Midbrain (tissue), 1 donor: ENCODE measurements at regions not wholly inside any gene's neighbourhood (a gene's known extent, or its start where the extent isn't known, plus 50 kb on each side); places are given as distances from the start of the nearest gene placed in this dataset.

Experiments
- DNase-seq: peaks from one replicate; lab custom pipeline; 2025; lab: John Stamatoyannopoulos, UW

DNA sequence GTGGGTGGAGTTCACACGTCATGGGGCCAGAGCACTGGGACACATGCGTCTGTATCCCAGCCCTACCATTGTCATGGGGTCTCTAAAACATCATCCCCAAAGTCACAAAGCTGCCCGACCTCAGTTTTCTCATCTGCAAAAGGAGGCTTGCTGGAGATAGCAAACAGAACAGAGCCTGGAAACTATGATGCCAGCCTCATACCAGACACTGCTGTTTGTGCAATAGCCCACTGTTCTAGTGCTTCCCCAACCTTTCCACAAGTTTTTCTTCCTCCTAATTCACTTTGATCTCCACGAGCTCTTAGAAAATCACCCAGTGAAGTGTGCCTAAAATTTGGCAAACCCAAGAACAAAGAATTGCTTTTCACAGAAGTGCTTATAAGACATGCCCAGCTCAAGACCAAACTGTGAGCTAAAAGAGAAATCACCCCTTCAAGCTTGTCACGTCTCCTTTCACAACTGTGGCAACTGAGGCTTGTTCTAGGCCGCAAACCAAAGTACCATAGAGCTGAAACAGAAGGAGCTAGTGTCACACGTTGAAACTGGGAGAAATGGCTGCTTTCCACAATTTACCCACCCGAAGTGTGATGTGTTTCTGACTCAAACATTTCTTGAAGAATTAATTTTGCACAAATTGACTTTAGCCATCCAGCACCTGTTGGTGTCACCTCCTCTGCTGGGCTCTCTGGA lies 162.7 kb upstream of the ID2 start:
- no peak for DNase-seq

DNA sequence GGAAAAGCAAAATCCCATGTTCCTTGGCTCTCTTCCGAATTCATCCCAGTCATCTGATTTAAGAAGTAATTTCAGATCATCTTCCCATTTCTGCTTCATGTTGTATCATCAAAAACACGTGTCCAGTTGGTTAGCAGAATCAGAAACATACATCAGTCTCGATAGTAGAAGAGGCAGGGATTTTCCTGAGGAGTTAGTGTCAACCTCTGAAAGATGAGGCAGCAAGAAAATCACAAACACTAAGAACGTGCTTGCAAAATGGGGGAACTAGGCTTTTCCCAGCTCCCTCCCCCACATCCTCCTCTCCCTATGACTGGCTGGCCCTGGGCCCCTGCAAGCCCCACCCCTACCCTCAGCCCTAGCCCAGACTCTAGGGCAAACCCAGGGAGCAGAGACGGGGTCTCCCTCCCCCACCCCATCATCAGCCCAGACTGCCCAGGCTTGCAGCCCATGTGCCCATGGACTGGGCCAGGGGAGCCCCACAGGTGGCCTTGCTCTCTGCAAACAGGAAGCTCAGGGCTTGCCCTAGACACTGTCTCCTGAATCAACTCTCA lies 161.0 kb upstream of the ID2 start:
- DNase-seq = no peak

DNA sequence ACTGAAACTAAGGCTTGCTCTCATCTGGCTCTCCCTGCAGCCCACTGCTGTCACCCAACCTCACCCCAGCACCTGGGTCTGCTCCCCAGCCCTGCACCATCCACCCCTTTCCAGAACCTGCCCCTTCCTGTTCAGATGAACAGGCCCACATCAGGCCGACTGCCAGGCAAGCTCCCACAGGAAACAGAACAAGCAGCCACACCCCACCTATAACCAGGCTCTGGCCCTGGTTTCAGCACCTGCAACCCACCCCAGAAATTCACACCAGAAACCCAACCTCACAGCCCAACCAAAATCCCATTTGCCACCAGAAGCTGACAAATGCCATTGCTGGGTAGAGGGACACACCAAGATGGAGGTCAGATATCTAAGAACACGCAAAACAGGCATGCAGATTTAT lies 159.2 kb upstream of the ID2 start:
- DNase-seq = no peak

DNA sequence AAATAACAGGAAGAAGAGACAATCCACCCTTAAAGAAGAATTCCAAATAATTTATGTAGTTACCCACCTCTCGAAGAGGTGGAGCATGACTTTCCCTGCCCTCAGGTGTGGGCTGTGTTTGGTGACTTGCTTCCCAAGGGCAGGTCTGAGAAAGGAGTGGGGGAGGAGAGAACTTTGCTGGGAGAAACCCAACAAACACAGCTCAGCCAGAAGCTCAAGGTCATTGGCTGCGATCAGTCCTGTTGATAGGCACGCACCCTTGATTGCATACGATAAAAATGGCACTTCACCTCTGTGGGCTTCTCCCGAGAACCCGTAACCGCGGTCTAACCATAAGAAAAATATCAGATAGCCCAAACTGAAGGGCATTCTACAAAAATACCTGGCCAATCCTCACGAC lies 157.5 kb upstream of the ID2 start:
- DNase-seq = no peak

DNA sequence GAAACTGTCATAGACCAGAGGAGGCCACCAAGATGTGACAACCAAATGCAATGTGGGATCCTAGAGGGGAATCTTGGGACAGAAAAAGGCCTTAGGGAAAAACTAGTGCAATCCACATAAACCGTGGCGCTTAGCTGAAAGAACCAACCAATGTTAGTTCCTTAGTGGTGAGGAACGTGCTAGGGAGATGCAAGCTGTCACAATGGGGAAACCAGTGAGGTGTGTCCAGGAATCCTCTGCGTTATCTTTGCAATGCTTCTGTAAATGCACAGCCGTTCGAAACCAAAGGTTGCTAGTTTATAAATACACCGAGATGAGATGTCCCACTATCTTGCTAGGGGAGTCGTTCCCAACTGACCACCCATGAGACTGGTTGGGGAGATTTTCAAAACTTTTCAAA lies 157.0 kb upstream of the ID2 start:
- DNase-seq = no peak

DNA sequence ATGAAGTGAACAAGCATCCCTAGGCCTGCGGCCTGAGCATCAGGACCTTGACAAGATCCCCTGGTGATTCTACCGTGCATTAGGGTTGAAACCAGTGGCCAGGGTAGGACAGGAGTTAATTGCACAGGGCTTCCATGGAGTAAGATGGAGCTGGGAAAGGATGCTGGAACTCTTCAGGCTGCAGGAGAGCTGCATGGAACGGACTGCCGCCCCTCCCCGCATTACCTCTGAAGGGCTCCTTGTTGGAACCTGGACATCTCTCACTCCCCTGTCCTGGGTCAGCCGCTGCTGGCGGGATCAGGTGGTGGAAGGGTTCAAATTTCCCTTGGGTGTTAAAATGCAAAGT lies 156.6 kb upstream of the ID2 start:
- no peak for DNase-seq

DNA sequence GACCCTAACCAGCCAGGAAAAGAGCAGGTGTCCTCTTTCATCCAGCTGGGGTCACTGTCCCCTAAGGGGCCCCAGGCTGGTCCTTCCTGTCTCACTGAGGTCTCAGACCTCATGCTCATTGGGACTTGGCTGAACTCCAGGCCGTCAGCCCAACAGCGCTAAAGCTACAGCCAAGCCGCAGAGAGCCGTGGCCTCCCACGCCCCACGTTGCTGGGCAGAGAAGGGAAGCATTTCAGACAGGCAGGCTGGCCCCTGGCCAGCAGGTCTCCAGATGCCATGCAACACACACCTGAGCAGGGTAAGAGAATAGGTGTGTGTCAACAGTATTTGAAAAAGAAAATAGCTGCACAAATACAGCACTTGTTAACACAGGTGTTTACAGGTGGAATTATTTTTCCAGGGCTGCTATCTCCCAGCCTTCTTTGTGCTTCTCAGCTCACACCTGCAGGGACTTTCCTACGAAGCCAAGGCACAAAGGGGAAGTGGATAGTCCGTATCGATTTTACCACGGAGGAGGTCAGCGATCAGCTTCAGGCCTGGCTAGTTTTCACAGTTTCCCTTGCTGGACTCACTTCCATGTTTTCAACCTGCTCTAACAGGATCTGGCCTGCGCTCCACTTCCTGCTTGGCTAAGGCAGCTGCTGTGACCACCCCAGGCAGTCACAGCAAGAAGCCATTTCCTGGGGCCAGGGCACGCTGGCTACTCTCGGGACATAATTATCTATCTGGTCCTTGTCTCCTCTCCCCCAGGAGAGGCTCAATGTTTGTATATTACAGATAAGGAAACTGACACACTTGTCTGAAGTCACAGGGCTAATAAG lies 156.1 kb upstream of the ID2 start:
- peak; percentile 67 for DNase-seq

DNA sequence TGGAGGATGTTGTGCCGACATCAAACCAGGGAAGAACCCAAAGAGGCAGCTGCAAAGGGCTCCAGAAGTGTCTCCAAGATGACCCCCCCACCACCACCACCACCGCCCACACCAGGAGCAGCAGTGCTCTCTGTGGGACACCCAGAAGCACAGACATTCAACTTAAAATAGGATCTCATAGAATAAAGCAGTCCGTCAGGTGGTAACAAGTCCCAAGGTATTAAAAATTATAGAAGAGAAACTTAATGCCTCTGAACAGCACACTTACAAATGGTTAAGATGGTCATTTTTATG lies 155.5 kb upstream of the ID2 start:
- no peak for DNase-seq

DNA sequence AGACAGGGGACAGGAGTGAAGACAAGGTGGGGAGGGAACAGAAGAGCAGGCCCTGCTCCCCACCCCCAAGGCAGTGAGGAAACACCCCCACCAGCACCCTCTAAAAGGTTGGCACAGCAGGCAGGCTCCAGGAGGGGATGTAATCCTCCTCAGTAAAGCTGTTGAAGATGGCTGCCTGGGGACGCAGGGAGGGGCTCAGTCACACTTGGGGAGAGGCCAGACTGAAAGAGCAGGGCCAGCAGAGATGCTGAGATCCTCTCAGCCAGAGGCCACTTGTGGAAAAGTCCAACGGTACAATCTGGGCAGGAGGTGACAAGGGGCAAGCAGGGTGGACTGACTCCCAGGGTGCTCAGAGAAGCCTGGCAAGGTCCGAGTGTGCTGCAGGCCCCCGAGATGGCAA lies 154.8 kb upstream of the ID2 start:
- DNase-seq = no peak

DNA sequence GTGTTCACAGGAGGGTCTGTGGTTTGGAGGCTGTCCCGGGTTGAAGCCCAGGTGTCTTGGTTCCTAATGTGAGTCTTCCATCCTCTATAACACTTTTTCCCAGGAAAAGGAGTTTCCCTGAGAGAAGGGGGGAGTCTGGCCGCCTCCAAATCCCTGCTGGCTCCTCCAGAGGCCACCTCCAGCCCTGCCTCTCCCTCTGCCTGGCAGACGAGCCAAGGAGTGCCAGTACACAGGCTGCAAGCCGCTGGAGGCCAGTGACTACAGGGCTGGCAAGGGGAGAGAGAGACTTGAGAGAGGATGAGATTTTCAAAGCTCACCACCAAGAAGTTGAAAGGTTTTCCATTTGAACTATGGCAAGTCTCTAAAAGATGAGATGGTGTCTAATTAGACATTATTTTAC lies 154.2 kb upstream of the ID2 start:
- no peak for DNase-seq

DNA sequence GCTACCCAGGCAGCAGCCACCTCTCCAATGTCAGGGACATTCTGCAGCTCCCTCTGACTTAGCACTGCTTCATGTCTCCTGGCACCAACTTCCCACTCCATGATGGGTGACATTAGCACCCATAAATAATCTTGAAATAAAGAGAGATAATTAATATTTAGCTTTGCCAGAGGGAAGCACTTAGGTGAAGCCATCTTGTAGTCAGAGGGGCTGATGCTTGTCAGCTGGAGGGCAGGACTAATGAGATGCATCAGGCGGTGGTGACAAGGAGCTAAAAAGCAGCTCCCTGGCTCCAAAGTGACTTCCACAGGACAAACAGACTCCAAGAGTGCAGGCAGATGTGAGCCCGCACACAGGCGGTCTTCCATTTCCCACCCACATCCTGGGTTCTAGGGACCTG lies 153.0 kb upstream of the ID2 start:
- DNase-seq = no peak

DNA sequence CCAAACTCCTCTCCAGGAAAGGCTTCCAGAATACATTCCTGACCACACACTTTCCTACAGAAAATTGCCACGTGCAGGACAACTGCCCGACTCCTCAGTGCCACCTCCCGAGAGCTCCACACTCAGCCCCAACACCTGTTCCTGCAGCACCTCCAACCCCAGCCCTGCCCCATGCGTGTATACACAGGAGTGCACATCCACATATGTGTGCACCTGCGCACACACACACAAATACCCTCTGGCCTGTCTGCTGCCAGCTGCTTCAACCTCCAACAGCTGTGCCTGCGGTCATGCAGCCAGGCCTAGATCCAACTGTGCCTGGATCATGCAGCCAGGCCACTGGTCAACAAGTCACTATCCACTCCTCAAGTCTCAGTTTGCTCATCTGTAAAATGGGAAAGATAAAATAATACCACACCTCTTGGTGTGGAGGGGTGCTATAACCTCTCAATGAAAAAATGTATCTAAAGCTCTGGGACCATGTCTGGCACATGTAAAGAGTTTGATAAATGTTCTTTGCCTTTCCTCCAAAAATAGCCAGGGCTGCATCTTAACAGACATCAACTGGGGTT lies 152.1 kb upstream of the ID2 start:
- no peak for DNase-seq

DNA sequence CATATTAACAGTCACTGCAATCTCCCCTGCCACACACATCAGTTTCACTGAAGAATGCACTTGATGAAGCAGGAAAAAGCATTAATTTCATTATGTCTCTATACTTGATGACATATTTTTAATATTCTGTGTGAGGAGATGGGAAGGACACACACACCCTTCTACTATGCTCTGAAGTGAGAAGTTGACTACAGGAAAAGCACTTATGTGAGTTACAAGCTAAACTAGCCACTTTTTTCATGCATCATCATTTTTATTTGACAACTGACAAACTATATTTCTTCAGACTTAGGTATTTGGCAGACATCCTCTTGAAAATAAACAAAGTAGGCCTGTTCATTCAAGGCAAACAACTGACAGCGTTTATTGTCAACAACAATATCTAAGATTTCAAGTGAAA lies 150.4 kb upstream of the ID2 start:
- no peak for DNase-seq

DNA sequence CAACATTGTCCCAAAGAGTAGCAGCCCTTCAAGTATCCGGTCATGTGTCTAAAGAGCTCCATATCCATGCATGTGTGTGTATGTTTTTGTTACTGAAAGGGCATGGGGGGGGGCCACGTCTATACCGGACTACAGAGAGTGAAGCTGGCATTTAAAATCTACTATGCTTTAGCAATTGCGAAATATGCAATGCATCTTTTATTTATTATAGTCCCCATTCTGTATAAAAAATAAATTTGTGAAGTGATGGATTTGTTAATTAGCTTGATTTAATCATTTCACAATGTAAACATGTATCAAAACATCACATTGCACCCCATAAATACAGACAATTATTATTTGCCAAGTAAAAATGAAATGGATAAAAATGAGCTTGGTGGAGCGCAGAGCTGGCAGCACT lies 149.4 kb upstream of the ID2 start:
- DNase-seq = no peak

DNA sequence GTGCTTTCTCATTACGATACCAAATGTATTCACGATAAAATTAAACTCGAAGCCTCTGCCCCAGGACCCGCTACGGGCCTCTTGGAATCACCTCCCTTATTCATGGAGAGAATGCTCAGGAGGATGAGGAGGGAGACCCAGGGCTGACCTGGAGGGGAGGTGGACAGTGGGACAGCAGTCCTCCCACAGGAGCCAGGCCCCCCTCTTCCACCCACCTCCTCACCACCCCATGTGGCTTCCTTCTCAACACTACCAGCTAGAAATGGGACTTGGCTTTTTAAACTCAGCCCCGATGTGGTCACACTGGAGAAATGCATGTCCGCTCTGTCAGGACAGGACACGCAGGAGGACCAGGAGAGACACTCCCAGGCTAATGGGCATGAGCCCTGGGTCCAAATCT lies 147.9 kb upstream of the ID2 start:
- no peak for DNase-seq

DNA sequence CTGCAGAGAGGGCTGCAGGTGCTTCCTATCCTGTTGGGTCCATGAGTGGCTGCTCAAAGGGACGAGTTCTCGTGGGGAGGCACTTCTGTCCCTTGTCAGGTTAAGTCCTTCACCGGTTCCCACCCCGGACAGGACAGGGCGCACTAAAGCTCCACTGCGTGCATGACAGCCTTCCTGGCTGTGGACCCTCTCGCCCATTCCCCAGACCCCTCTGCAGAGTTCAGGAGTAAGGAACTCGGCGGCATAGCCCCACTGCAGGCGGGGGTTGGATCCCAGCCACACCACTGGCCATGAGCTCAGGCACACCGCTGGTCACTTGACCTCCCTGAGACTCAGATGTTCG lies 147.5 kb upstream of the ID2 start:
- DNase-seq = no peak

DNA sequence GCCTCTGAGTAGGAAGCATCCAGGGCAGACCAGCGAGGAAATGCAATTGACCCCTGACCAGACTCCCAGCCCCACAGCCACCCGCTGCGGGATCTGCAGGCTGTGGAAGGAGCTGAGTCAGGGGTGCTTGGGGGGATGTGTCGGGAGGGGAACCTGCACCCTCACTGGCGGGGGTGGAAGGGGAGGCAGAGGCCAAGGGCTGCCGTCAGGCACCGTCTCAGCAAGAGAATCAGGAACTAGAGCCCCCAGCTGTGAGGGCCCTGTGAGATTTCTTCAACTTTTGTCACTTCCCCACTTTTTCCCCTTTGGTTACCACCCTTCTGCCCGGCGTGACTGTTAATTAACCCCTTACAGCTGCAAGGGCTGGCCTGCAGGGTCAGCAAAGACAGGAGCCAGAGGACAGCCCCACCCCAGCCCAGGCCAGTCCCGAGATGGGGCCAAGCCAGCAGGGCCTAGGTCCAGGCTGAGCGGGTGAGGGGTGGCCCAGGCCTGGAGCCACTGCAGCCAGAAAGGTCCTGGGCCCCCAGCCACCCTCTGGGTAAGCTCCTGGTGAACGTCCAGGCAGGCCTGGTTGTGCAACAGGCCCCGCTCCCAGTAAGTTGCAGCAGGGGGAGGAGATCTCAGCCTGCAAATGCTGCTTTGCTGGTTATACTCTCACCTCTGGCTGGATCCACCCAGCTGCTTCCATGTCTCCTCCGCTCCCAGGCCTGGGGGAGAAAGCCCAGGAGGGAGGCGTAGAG lies 147.0 kb upstream of the ID2 start:
- DNase-seq = peak; percentile 65

DNA sequence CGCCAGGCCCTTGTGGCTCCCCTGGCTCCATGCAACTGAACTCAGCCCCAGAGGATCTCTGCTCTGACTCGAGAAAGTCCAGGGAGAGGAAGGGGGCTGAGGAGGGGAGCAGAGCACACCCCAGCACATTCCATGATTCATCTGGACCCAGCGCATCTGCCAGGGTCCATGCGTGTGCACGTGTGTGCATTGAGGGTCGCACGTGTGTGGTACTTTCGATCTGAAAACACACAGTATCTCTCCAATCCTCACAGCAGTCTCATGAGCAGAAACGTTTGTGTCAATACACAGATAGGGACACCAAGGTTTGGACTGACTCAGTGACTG lies 146.4 kb upstream of the ID2 start:
- DNase-seq = no peak

DNA sequence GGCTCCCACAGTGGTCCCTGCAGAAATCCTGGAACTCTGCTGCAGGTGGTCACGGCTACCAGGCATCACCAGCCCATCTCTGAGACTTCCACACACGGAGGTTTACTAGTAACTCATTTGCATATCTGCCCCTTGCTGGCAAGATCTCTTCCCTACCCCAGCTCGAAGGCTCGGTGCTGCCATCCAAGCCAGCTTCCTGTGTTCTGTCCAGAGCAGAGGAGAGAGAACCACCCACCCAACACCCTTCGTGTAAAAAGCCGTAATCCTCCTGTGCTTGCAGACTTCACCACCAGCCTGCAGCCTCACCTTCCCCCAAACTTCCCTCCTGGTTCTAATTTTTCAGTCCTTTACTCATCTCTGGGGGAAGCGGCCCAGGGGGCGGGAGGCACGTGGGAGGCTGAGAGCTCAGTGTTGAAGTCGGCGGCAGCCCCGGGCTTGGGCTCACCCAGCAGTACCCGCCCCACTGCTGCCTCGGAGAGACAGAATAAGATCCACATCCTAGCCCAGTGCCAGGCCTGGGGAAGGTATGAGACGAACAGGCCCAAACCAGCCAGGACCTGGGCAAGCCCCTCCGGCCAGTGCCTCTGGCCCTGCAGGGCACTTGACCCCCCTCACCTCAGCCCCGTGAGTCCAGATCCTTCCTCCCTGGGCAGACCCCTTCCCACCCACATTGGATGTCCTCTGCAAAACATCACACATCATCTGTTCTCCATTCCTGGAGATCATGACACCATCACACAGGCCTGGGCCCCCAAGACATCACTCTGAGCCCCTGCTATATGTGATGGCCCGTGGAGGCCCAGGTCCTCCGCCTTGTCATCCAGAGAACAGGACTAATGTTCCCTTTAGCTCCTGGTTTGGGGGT lies 145.8 kb upstream of the ID2 start:
- no peak for DNase-seq

DNA sequence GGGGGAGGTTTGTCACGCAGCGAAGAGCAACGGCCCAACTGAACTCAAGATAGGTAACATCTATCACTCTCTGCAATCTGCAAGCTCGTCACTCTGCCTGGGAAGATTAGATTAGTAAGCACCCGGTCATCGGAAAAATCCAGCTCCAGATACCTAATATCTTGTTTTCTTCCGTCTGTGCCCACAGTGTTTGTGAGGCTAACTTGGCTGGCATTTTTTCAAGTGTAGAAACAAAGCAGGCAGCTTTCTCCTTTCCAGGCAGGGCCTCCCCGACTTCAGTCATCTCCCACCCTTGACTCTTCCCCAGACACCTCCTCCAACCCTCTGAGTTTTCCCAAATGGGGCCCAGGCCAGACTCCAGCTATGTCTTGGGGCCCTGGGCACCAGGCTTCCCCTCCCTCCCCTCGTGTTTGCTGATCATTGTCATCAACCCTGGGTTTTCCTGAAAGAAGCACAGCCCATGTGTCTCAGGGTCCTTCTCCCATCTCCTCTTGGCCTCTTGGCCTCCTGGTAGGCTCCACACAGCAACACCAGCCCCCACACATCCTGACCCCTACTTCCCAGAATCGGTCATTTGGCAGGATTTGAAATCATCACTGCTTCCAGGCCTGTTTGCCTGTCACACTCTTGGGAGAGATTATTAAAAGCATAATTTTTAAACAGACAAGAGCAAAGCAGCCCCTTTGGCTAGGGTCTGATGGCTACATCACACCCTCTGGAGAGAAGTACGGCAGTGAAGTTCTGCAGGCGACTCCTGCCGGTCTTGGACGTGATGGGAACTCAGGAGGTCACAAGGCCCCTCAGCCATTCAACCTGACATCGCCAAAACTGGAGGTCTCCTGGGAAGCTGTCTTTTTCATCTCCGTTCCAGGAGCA lies 144.9 kb upstream of the ID2 start:
- DNase-seq = no peak

DNA sequence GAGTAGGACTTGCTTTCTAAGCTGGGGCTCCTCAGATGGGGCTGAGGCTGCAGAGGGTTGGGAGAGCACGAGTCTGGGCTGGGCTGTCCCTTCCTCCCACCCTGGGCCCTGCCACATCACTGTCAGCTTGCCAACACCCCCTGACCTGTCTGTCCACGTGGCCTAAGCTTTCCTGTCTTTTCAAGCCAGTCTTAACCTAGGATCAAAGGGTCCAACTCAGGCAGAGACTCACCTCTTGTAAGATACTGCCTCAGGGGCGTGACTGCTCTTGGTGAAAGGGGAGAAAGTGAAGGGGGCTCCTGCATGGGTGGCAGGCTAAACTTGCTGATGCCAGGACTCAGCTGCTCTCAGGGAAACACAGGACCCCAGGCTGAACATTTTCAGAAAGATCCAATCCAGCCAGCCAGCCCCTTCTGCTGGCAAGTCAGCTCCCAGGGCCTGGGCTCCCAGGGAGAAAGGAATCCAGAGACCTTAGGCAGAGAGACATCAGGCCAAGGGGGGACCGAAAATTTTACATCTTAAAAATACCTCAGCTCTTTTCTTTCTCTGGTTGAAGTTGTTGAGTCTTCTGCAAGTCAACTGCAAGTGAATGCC lies 144.2 kb upstream of the ID2 start:
- no peak for DNase-seq
